B cell (primary cell): ENCODE measurements at regions not wholly inside any gene's neighbourhood (a gene's known extent, or its start where the extent isn't known, plus 50 kb on each side); places are given as distances from the start of the nearest gene placed in this dataset.

Experiments used
- EZH2 ChIP-seq: IDR thresholded peaks from 2 replicates; pipeline ENCODE4 v1.6.1; 2012; ENCODE audit warnings: borderline replicate concordance, low read depth, mild to moderate bottlenecking, moderate library complexity, low read length; ENCODE audit not compliant: insufficient read depth, poor library complexity, severe bottlenecking
- TF ChIP-seq, protein P1 (sequence below): fragments of 200-600 bp; IDR thresholded peaks from one replicate; pipeline ENCODE4 v1.8.0; 2022; ENCODE audit warnings: antibody characterized with exemption, mild to moderate bottlenecking

- TF ChIP-seq, protein P1, sequence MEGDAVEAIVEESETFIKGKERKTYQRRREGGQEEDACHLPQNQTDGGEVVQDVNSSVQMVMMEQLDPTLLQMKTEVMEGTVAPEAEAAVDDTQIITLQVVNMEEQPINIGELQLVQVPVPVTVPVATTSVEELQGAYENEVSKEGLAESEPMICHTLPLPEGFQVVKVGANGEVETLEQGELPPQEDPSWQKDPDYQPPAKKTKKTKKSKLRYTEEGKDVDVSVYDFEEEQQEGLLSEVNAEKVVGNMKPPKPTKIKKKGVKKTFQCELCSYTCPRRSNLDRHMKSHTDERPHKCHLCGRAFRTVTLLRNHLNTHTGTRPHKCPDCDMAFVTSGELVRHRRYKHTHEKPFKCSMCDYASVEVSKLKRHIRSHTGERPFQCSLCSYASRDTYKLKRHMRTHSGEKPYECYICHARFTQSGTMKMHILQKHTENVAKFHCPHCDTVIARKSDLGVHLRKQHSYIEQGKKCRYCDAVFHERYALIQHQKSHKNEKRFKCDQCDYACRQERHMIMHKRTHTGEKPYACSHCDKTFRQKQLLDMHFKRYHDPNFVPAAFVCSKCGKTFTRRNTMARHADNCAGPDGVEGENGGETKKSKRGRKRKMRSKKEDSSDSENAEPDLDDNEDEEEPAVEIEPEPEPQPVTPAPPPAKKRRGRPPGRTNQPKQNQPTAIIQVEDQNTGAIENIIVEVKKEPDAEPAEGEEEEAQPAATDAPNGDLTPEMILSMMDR = no peak
- no peak for TF ChIP-seq EZH2
Measured at GRCh38 chr9:652914-653313, 188.6 kb upstream of the DMRT1 start.
